ENCODE measurements at regions not wholly inside any gene's neighbourhood (a gene's known extent, or its start where the extent isn't known, plus 50 kb on each side); places are given as distances from the start of the nearest gene placed in this dataset.

DNA sequence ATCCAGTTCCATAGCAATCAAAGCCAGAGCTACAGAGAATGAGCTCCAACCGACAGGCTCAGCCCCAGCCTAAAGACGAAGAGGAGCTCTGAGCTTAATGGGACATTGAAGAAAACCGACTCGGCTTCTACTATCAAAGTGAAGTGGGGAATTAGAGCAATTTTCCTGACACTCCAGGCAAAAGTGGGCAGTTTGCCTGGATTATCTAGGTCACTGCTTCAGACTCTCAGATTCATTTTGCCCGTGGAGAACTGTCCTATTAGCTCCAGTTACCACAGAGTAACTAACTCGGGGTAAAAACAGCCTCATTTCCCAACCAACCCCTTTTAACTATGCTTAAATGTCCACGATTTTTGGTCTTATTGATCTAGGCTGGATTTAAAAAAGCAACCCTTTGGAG, 592.1 kb upstream of the NRSN1 start:
- no peak for TF ChIP-seq CTCF (tag by site-specific recombination; IDR thresholded peaks at IDR 0.05)
- no peak for TF ChIP-seq ZNF473 (tag by site-specific recombination; IDR thresholded peaks at IDR 0.05)
- TF ChIP-seq, protein P1, sequence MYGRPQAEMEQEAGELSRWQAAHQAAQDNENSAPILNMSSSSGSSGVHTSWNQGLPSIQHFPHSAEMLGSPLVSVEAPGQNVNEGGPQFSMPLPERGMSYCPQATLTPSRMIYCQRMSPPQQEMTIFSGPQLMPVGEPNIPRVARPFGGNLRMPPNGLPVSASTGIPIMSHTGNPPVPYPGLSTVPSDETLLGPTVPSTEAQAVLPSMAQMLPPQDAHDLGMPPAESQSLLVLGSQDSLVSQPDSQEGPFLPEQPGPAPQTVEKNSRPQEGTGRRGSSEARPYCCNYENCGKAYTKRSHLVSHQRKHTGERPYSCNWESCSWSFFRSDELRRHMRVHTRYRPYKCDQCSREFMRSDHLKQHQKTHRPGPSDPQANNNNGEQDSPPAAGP (tag by site-specific recombination; IDR thresholded peaks at IDR 0.05), result no peak
- no peak for TF ChIP-seq ZNF555 (tag by site-specific recombination; conservative IDR thresholded peaks at IDR 0.05)
- TF ChIP-seq, protein P2, sequence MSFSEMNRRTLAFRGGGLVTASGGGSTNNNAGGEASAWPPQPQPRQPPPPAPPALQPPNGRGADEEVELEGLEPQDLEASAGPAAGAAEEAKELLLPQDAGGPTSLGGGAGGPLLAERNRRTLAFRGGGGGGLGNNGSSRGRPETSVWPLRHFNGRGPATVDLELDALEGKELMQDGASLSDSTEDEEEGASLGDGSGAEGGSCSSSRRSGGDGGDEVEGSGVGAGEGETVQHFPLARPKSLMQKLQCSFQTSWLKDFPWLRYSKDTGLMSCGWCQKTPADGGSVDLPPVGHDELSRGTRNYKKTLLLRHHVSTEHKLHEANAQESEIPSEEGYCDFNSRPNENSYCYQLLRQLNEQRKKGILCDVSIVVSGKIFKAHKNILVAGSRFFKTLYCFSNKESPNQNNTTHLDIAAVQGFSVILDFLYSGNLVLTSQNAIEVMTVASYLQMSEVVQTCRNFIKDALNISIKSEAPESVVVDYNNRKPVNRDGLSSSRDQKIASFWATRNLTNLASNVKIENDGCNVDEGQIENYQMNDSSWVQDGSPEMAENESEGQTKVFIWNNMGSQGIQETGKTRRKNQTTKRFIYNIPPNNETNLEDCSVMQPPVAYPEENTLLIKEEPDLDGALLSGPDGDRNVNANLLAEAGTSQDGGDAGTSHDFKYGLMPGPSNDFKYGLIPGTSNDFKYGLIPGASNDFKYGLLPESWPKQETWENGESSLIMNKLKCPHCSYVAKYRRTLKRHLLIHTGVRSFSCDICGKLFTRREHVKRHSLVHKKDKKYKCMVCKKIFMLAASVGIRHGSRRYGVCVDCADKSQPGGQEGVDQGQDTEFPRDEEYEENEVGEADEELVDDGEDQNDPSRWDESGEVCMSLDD (tag by site-specific recombination; IDR thresholded peaks at IDR 0.05), result no peak
- no peak for TF ChIP-seq TCF7L2 (IDR thresholded peaks at IDR 0.05; ENCODE audit: borderline replicate concordance, low read depth, low read length)
- TF ChIP-seq, protein P3, sequence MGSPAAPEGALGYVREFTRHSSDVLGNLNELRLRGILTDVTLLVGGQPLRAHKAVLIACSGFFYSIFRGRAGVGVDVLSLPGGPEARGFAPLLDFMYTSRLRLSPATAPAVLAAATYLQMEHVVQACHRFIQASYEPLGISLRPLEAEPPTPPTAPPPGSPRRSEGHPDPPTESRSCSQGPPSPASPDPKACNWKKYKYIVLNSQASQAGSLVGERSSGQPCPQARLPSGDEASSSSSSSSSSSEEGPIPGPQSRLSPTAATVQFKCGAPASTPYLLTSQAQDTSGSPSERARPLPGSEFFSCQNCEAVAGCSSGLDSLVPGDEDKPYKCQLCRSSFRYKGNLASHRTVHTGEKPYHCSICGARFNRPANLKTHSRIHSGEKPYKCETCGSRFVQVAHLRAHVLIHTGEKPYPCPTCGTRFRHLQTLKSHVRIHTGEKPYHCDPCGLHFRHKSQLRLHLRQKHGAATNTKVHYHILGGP (tag by site-specific recombination; IDR thresholded peaks at IDR 0.05), result no peak
- TF ChIP-seq ZNF121 (tag by site-specific recombination; IDR thresholded peaks at IDR 0.05), result no peak
